B cell (primary cell): ENCODE measurements at regions not wholly inside any gene's neighbourhood (a gene's known extent, or its start where the extent isn't known, plus 50 kb on each side); places are given as distances from the start of the nearest gene placed in this dataset.

ENCODE experiments used
- ATAC-seq: fragments of 200-7000 bp; cut with Tn5 transposase; one replicate; pipeline ENCODE4 v1.10.0; 2021; ENCODE audit warnings: low read depth, mild to moderate bottlenecking, moderate number of reproducible peaks, moderate library complexity
- CTCF ChIA-PET: fragments of 350-600 bp; sonication (Branson Sonifier 250); formaldehyde crosslinking; loops from one replicate; lab custom pipeline; 2021; ENCODE audit warnings: antibody characterized with exemption, inconsistent platforms; lab: Charles Lee
- POLR2A ChIA-PET: fragments of 350-600 bp; sonication (Branson Sonifier 250); formaldehyde crosslinking; loops from one replicate; lab custom pipeline; 2021; ENCODE audit warnings: antibody characterized with exemption; lab: Charles Lee
- DNase-seq: peaks from one replicate; pipeline ENCODE4 v3.0.0; 2013
- H2AFZ ChIP-seq: 2 replicates; pipeline ENCODE4 v1.6.1; 2012; ENCODE audit warnings: mild to moderate bottlenecking, low read depth, low read length; ENCODE audit not compliant: insufficient read depth, poor library complexity, severe bottlenecking
- H3K27ac ChIP-seq, 2 donors: 1 replicate in 1 of 2; 2 replicates in 1 of 2; pipeline ENCODE4 v1.5.1; 2012 to 2013; ENCODE audit warnings: low read length in 2 of 2, mild to moderate bottlenecking in 2 of 2, moderate library complexity in 1 of 2
- H3K27me3 ChIP-seq, 4 experiments: fragments of 200-600 bp in 1 of 4; sonication (generic) in 1 of 4; replicated peaks in 1 of 4; 1 replicate in 2 of 4; 2 replicates in 2 of 4; pipeline versions ENCODE4 v1.6.1 to v1.7.0; 2013 to 2016; ENCODE audit warnings: low read length in 3 of 4, mild to moderate bottlenecking in 2 of 4, mixed read lengths in 1 of 4, moderate library complexity in 1 of 4; ENCODE audit not compliant: insufficient read depth in 4 of 4, control insufficient read depth in 3 of 4; ENCODE audit errors: control extremely low read depth in 1 of 4
- H3K36me3 ChIP-seq, 2 experiments: replicated peaks in 1 of 2; 1 replicate in 1 of 2; 2 replicates in 1 of 2; pipeline versions ENCODE4 v1.6.1 to v1.7.1; 2013; ENCODE audit warnings: low read length in 1 of 2; ENCODE audit not compliant: insufficient read depth in 2 of 2, control insufficient read depth in 1 of 2; ENCODE audit errors: control extremely low read depth in 1 of 2, extremely low read depth in 1 of 2
- H3K4me1 ChIP-seq, 2 donors: fragments of 200-600 bp in 1 of 2; sonication (generic) in 1 of 2; 1 replicate in 1 of 2; 2 replicates in 1 of 2; pipeline versions ENCODE4 v1.5.1 to v1.6.1; 2013 to 2017; ENCODE audit warnings: low read length in 2 of 2; ENCODE audit not compliant: control insufficient read depth in 2 of 2, insufficient read depth in 2 of 2
- H3K4me2 ChIP-seq: replicated peaks from 2 replicates; pipeline ENCODE3; 2012; ENCODE audit warnings: mild to moderate bottlenecking, low read depth, low read length; ENCODE audit not compliant: poor library complexity, severe bottlenecking
- H3K4me3 ChIP-seq, 5 experiments: fragments of 200-600 bp in 1 of 5; sonication (generic) in 1 of 5; 1 replicate in 3 of 5; 2 replicates in 2 of 5; pipeline versions ENCODE4 v1.5.1 to v1.7.0; 2011 to 2016; ENCODE audit warnings: low read length in 4 of 5, mild to moderate bottlenecking in 4 of 5, low read depth in 2 of 5, control low read depth in 1 of 5, moderate library complexity in 1 of 5; ENCODE audit not compliant: insufficient read depth in 1 of 5; ENCODE audit errors: control extremely low read depth in 1 of 5, extremely low read depth in 1 of 5
- H3K79me2 ChIP-seq: fragments of 200-600 bp; sonication (generic); one replicate; pipeline ENCODE4 v1.6.0; 2016; ENCODE audit warnings: low read length; ENCODE audit not compliant: control insufficient read depth, insufficient read depth
- H3K9ac ChIP-seq: fragments of 200-600 bp; sonication (generic); 2 replicates; pipeline ENCODE4 v1.6.1; 2017; ENCODE audit warnings: mild to moderate bottlenecking, low read length, moderate library complexity
- H3K9me3 ChIP-seq, 3 donors: one replicate each; pipeline versions ENCODE4 v1.6.1 to v1.7.1; 2013; ENCODE audit warnings: low read length in 2 of 3; ENCODE audit not compliant: control insufficient read depth in 2 of 3, insufficient read depth in 1 of 3; ENCODE audit errors: control extremely low read depth in 1 of 3
- H4K20me1 ChIP-seq: 2 replicates; pipeline ENCODE4 v1.6.0; 2012; ENCODE audit warnings: mild to moderate bottlenecking, low read length; ENCODE audit not compliant: insufficient read depth, control insufficient read depth, poor library complexity, severe bottlenecking
- H3K27ac Mint-ChIP-seq: one replicate; pipeline ENCODE4 v1.8.0; 2021; ENCODE audit warnings: mixed read lengths
- H3K27me3 Mint-ChIP-seq: one replicate; pipeline ENCODE4 v1.8.0; 2021; ENCODE audit warnings: mixed read lengths
- H3K4me1 Mint-ChIP-seq: one replicate; pipeline ENCODE4 v1.8.0; 2021; ENCODE audit warnings: mixed read lengths
- H3K4me3 Mint-ChIP-seq: one replicate; pipeline ENCODE4 v1.8.0; 2021; ENCODE audit warnings: mixed read lengths
- H3K9me3 Mint-ChIP-seq: one replicate; pipeline ENCODE4 v1.8.0; 2022; ENCODE audit warnings: mixed read lengths; ENCODE audit not compliant: insufficient read depth
- EZH2 ChIP-seq: IDR thresholded peaks from 2 replicates; pipeline ENCODE4 v1.6.1; 2012; ENCODE audit warnings: borderline replicate concordance, low read depth, mild to moderate bottlenecking, moderate library complexity, low read length; ENCODE audit not compliant: insufficient read depth, poor library complexity, severe bottlenecking
- WGBS: methylation state at CpG from one replicate; pipeline ENCODE4 v1.1.5; 2013; ENCODE audit warnings: missing lambda C conversion rate; ENCODE audit not compliant: insufficient coverage; 5-methylcytosine and 5-hydroxymethylcytosine counted together
- intact Hi-C: fragments of 100-400 bp; cut with micrococcal nuclease; formaldehyde crosslinking; loops from one replicate; pipeline ENCODE4 v1.10.0; 2022
- TF ChIP-seq, protein P1 (sequence below): fragments of 200-600 bp; IDR thresholded peaks from one replicate; pipeline ENCODE4 v1.8.0; 2022; ENCODE audit warnings: antibody characterized with exemption, mild to moderate bottlenecking

DNA sequence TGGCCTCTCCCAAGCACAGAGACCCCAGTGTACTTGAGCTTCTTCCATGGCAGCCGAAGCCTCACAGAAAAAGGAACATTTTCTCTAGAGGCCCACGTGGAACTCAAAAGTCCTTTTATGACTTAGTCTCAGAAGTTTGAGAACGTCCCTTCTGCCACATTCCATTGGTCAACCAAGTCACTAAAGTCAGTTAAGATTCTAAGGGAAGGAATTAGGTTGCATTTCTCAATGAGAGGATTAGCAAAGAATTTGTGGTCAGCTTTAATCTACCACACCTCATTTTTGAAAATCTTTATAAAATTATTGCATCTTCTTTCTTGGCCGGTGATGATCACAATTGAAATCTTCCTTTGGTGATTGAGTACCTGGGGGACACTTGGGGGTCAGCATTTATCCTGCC, 279.9 kb upstream of the TBX3 start:
- Histone ChIP-seq H3K4me2 (no peak overlapping the region), H3K4me1 (no peaks in the 10 kb centered on the region), H3K79me2 (no peaks in the 10 kb centered on the region), H2AFZ (no peak overlapping the region), H3K9me3 (no peaks in the 10 kb centered on the region), H3K27ac (no peak overlapping the region), H4K20me1 (no peaks in the 10 kb centered on the region), H3K27me3 (no peaks in the 10 kb centered on the region), H3K9ac (no peak overlapping the region), H3K4me3 (no peak overlapping the region), H3K36me3 (no peaks in the 10 kb centered on the region)
- no peaks in the 10 kb centered on the region for H3K27me3 Mint-ChIP-seq
- H3K9me3 Mint-ChIP-seq: no peaks in the 10 kb centered on the region
- ATAC-seq (no peak), DNase-seq (no peak)
- H3K4me1 Mint-ChIP-seq: no peaks in the 10 kb centered on the region
- POLR2A ChIA-PET: no interaction called here
- intact Hi-C loops: no loop called here
- H3K4me3 Mint-ChIP-seq: no peak overlapping the region
- TF ChIP-seq EZH2: no peak
- TF ChIP-seq, protein P1, sequence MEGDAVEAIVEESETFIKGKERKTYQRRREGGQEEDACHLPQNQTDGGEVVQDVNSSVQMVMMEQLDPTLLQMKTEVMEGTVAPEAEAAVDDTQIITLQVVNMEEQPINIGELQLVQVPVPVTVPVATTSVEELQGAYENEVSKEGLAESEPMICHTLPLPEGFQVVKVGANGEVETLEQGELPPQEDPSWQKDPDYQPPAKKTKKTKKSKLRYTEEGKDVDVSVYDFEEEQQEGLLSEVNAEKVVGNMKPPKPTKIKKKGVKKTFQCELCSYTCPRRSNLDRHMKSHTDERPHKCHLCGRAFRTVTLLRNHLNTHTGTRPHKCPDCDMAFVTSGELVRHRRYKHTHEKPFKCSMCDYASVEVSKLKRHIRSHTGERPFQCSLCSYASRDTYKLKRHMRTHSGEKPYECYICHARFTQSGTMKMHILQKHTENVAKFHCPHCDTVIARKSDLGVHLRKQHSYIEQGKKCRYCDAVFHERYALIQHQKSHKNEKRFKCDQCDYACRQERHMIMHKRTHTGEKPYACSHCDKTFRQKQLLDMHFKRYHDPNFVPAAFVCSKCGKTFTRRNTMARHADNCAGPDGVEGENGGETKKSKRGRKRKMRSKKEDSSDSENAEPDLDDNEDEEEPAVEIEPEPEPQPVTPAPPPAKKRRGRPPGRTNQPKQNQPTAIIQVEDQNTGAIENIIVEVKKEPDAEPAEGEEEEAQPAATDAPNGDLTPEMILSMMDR: no peak
- WGBS: 25% methylated on average over 1 of the region's 4 CpGs
- H3K27ac Mint-ChIP-seq: no peak overlapping the region
- CTCF ChIA-PET: no interaction called here

DNA sequence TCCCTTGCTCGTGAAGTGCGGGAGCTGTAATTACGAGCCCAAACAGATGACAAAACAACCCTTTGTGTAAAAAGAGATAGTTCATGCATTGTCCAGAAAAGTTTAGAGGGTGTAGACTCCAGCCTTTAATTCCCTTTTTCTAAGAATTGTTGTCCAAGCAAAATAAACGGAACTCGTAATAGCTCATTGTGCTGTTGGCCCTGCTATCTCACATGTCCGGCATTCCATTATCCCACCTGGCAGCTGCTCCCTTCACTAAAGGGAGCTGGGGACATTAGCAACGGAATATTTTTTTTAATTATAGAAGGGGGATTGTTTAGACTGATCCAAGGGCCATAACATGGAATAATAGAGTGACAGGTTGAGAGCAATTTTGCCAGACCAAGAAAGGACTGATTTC, 277.5 kb upstream of the TBX3 start:
- TF ChIP-seq, protein P1: no peak
- TF ChIP-seq EZH2: no peak
- H3K4me1 Mint-ChIP-seq: no peaks in the 10 kb centered on the region
- H3K9me3 Mint-ChIP-seq: no peaks in the 10 kb centered on the region
- DNase-seq (no peak), ATAC-seq (no peak)
- Histone ChIP-seq H4K20me1 (no peaks in the 10 kb centered on the region), H3K36me3 (no peaks in the 10 kb centered on the region), H3K4me1 (no peaks in the 10 kb centered on the region), H2AFZ (no peak overlapping the region), H3K9ac (no peak overlapping the region), H3K9me3 (no peaks in the 10 kb centered on the region), H3K79me2 (no peaks in the 10 kb centered on the region), H3K4me3 (no peak overlapping the region), H3K4me2 (no peak overlapping the region), H3K27me3 (no peaks in the 10 kb centered on the region), H3K27ac (no peak overlapping the region)
- POLR2A ChIA-PET: no interaction called here
- no peak overlapping the region for H3K27ac Mint-ChIP-seq
- 100% methylated on average over 1 of the region's 7 CpGs for WGBS
- no peaks in the 10 kb centered on the region for H3K27me3 Mint-ChIP-seq
- intact Hi-C loops: no loop called here
- CTCF ChIA-PET: no interaction called here
- H3K4me3 Mint-ChIP-seq: no peak overlapping the region
